22Rv1 (cell line): ENCODE measurements at regions not wholly inside any gene's neighbourhood (a gene's known extent, or its start where the extent isn't known, plus 50 kb on each side); places are given as distances from the start of the nearest gene placed in this dataset.

Source experiments
- CTCF ChIP-seq: fragments of 450-650 bp; IDR thresholded peaks from 2 replicates; pipeline ENCODE4 v1.5.1; 2017; ENCODE audit warnings: mild to moderate bottlenecking
- ZFX ChIP-seq: fragments of 450-650 bp; IDR thresholded peaks from 2 replicates; pipeline ENCODE4 v1.6.1; 2017; ENCODE audit warnings: antibody characterized with exemption, borderline replicate concordance

GRCh38 chr16:5257462-5257861 lies 159.9 kb upstream of the EEF2KMT start:
- TF ChIP-seq CTCF (no peak), ZFX (no peak)
